ENCODE measurements at regions not wholly inside any gene's neighbourhood (a gene's known extent, or its start where the extent isn't known, plus 50 kb on each side); places are given as distances from the start of the nearest gene placed in this dataset.

GRCh38 chr11:126127284-126127845 is 64.7 kb upstream of the CDON start:
- TF ChIP-seq POLR2A (IDR thresholded peaks at IDR 0.05), result no peak
- TF ChIP-seq CTCF (IDR thresholded peaks at IDR 0.05), result no peak
- TF ChIP-seq EP300 (IDR thresholded peaks at IDR 0.05), result no peak
- no peak for TF ChIP-seq POLR2AphosphoS5 (IDR thresholded peaks at IDR 0.05)
